ENCODE measurements at regions not wholly inside any gene's neighbourhood (a gene's known extent, or its start where the extent isn't known, plus 50 kb on each side); places are given as distances from the start of the nearest gene placed in this dataset.

- no peak overlapping the region for H3K4me2 ChIP-seq (ENCODE audit: control insufficient read depth, extremely low read depth, insufficient read depth, low read depth, low read length)
- no peak for DNase-seq (ENCODE audit: low read depth, low spot score)
- H3K4me1 ChIP-seq (ENCODE audit: control insufficient read depth, extremely low read depth, insufficient read depth, low read length): peaks cover 6% of the 10 kb centered on the region
- no peaks in the 10 kb centered on the region for H3K9me1 ChIP-seq (ENCODE audit: control insufficient read depth, extremely low read depth, insufficient read depth, low read length)
- no peaks in the 10 kb centered on the region for H3K9me3 ChIP-seq (ENCODE audit: control insufficient read depth, low read depth, low read length)
- no peaks in the 10 kb centered on the region for H4K20me1 ChIP-seq (ENCODE audit: control insufficient read depth, extremely low read depth, insufficient read depth, low read length)
- TF ChIP-seq CTCF (optimal IDR thresholded peaks at IDR 0.05 in 1 of 3, IDR thresholded peaks at IDR 0.05 in 1 of 3, conservative IDR thresholded peaks at IDR 0.05 in 1 of 3; ENCODE audit: extremely low read depth in 1 of 3, insufficient read depth in 2 of 3, low read length in 3 of 3): no peak
- FAIRE-seq: no peak
- H3K9ac ChIP-seq (ENCODE audit: control insufficient read depth, extremely low read depth, insufficient read depth, low read length): no peak overlapping the region
- H3K27me3 ChIP-seq (ENCODE audit: control insufficient read depth, extremely low read depth, insufficient read depth, low read length): no peaks in the 10 kb centered on the region
- no peak overlapping the region for H3K27ac ChIP-seq (ENCODE audit: control insufficient read depth, insufficient read depth, low read length)
- H3K36me3 ChIP-seq (ENCODE audit: control insufficient read depth in 2 of 2, extremely low read depth in 1 of 2, insufficient read depth in 2 of 2, low read length in 2 of 2): no peaks in the 10 kb centered on the region
- dilution Hi-C loops (cut with MboI; ENCODE audit: extremely low pct_ligation_motif_present, low sequenced_read_pairs): no loop called here
- H3K79me2 ChIP-seq (ENCODE audit: control insufficient read depth, insufficient read depth, low read length): no peaks in the 10 kb centered on the region
- H3K4me3 ChIP-seq (ENCODE audit: control insufficient read depth in 2 of 3, extremely low read depth in 1 of 3, insufficient read depth in 2 of 3, low read depth in 1 of 3, low read length in 3 of 3): no peak overlapping the region
- no peak overlapping the region for H2AFZ ChIP-seq (ENCODE audit: control insufficient read depth, low read length)
These were observed 67.2 kb upstream of the DEFB112 start for GRCh38 chr6:50116797-50117542.

GRCh38 chr6:50120300-50120699, 70.6 kb upstream of the DEFB112 start:
- DNase-seq (ENCODE audit: low read depth, low spot score) (peak; percentile 23), FAIRE-seq (peak; percentile 83)
- H4K20me1 ChIP-seq (ENCODE audit: control insufficient read depth, extremely low read depth, insufficient read depth, low read length): no peaks in the 10 kb centered on the region
- no peak overlapping the region for H3K4me2 ChIP-seq (ENCODE audit: control insufficient read depth, extremely low read depth, insufficient read depth, low read depth, low read length)
- H3K9ac ChIP-seq (ENCODE audit: control insufficient read depth, extremely low read depth, insufficient read depth, low read length): no peak overlapping the region
- H2AFZ ChIP-seq (ENCODE audit: control insufficient read depth, low read length): no peak overlapping the region
- H3K27me3 ChIP-seq (ENCODE audit: control insufficient read depth, extremely low read depth, insufficient read depth, low read length): no peaks in the 10 kb centered on the region
- no peaks in the 10 kb centered on the region for H3K36me3 ChIP-seq (ENCODE audit: control insufficient read depth in 2 of 2, extremely low read depth in 1 of 2, insufficient read depth in 2 of 2, low read length in 2 of 2)
- H3K4me3 ChIP-seq (ENCODE audit: control insufficient read depth in 2 of 3, extremely low read depth in 1 of 3, insufficient read depth in 2 of 3, low read depth in 1 of 3, low read length in 3 of 3): no peak overlapping the region
- no peak overlapping the region for H3K27ac ChIP-seq (ENCODE audit: control insufficient read depth, insufficient read depth, low read length)
- H3K4me1 ChIP-seq (ENCODE audit: control insufficient read depth, extremely low read depth, insufficient read depth, low read length): peaks cover 6% of the 10 kb centered on the region
- H3K79me2 ChIP-seq (ENCODE audit: control insufficient read depth, insufficient read depth, low read length): no peaks in the 10 kb centered on the region
- no peaks in the 10 kb centered on the region for H3K9me1 ChIP-seq (ENCODE audit: control insufficient read depth, extremely low read depth, insufficient read depth, low read length)
- no peaks in the 10 kb centered on the region for H3K9me3 ChIP-seq (ENCODE audit: control insufficient read depth, low read depth, low read length)
- dilution Hi-C loops (cut with MboI; ENCODE audit: extremely low pct_ligation_motif_present, low sequenced_read_pairs): no loop called here
- TF ChIP-seq EZH2 (IDR thresholded peaks at IDR 0.05; ENCODE audit: low read length) (no peak), CTCF (optimal IDR thresholded peaks at IDR 0.05 in 1 of 3, IDR thresholded peaks at IDR 0.05 in 1 of 3, conservative IDR thresholded peaks at IDR 0.05 in 1 of 3; ENCODE audit: extremely low read depth in 1 of 3, insufficient read depth in 2 of 3, low read length in 3 of 3) (no peak)

Data from keratinocyte (primary cell).